ENCODE measurements at regions not wholly inside any gene's neighbourhood (a gene's known extent, or its start where the extent isn't known, plus 50 kb on each side); places are given as distances from the start of the nearest gene placed in this dataset.

DNA sequence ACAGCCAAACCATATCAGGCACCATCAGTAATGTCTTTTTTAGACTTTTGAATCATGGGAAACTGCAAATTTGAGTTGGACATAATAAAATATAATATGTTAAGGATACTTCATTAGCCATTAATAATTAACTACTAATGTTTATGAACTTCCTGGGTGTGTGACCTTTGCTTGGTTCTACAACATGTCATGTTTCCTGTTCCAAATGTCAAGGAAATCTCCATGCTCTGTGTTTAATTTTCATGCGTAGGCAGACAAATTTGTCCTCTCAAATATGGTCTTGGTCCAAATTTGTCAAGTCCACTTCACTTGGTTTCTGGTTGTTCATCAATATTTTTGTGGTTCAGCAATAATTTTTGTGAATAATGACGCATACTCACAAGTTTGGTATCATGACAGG is 410.5 kb downstream of the BMP2 start:
- no peak for TF ChIP-seq ZNF8 (CRISPR knock-in tag; IDR thresholded peaks at IDR 0.05)
- ATAC-seq, result no peak

DNA sequence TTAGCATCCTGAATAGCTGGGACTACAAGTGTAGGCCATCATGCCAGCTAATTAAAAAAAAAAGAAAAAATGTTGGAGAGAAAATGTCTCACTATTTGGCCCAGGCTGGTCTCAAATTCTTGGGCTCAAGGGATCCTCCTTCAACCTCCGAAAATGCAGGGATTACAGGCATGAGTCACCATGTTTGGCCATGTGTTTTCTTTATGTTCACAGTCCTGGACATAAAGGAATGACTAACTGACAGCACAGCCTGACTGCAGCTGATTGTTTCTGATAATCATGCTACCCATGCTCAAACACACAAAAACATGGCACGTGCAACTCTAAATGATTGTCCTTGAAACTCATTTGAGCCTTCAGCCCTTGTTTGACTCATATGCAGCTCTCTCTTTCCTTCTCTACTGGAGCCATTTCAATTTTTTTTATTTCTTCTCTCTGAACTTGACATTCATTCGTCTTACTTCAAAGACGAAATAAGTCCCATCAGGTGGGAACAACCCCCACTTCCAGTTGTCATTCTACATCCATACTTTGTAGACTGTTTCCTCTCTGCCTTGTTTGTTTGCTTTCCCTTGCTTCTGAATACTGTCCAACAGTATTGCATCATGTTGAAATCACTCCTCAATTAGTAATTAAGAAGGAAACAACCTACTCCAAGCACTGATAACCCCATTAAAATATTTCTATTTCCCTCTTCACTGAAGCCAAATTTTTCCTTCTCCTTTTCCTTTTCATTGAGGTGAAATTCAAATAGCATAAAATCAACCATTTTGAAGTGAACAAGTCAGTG is 413.0 kb downstream of the BMP2 start:
- ATAC-seq, result no peak

DNA sequence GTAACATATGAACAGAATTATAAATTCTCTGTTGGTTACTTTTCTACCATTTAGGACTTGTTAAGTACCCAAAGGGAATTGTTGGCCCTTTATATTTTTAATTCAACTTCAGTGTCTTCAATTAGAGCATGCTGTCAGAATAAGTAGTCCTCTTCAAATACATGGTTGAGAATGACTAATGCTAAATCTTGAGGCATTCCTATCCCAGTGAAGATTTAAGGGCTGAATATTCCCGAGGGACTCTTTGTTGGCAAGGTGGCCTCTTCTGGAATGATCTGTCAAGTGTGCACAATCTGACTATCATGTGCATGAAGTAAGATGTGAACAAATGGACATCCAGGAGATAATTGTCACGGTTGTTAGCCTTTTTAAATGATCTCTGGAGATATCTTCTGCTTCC is 421.7 kb downstream of the BMP2 start:
- no peak for ATAC-seq
- TF ChIP-seq ZC3H10 (CRISPR knock-in tag; IDR thresholded peaks at IDR 0.05) (no peak), BACH2 (CRISPR knock-in tag; IDR thresholded peaks at IDR 0.05; ENCODE audit: borderline replicate concordance) (no peak), OSR1 (CRISPR knock-in tag; IDR thresholded peaks at IDR 0.05) (no peak), ZNF8 (CRISPR knock-in tag; IDR thresholded peaks at IDR 0.05) (no peak), ZFP30 (CRISPR knock-in tag; IDR thresholded peaks at IDR 0.05) (no peak), ARNTL (CRISPR knock-in tag; IDR thresholded peaks at IDR 0.05; ENCODE audit: borderline replicate concordance, low read depth) (no peak), ZNF70 (CRISPR knock-in tag; IDR thresholded peaks at IDR 0.05) (no peak)
- TF ChIP-seq, protein P1, sequence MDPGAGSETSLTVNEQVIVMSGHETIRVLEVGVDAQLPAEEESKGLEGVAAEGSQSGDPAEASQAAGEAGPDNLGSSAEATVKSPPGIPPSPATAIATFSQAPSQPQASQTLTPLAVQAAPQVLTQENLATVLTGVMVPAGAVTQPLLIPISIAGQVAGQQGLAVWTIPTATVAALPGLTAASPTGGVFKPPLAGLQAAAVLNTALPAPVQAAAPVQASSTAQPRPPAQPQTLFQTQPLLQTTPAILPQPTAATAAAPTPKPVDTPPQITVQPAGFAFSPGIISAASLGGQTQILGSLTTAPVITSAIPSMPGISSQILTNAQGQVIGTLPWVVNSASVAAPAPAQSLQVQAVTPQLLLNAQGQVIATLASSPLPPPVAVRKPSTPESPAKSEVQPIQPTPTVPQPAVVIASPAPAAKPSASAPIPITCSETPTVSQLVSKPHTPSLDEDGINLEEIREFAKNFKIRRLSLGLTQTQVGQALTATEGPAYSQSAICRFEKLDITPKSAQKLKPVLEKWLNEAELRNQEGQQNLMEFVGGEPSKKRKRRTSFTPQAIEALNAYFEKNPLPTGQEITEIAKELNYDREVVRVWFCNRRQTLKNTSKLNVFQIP (CRISPR knock-in tag; IDR thresholded peaks at IDR 0.05; ENCODE audit: borderline replicate concordance, low read depth), result no peak
- TF ChIP-seq, protein P2, sequence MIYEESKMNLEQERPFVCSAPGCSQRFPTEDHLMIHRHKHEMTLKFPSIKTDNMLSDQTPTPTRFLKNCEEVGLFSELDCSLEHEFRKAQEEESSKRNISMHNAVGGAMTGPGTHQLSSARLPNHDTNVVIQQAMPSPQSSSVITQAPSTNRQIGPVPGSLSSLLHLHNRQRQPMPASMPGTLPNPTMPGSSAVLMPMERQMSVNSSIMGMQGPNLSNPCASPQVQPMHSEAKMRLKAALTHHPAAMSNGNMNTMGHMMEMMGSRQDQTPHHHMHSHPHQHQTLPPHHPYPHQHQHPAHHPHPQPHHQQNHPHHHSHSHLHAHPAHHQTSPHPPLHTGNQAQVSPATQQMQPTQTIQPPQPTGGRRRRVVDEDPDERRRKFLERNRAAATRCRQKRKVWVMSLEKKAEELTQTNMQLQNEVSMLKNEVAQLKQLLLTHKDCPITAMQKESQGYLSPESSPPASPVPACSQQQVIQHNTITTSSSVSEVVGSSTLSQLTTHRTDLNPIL (CRISPR knock-in tag; IDR thresholded peaks at IDR 0.05; ENCODE audit: low read depth), result no peak

More for the DNA sequence above, 413.0 kb downstream of the BMP2 start:
- no peak for TF ChIP-seq OSR1 (CRISPR knock-in tag; IDR thresholded peaks at IDR 0.05)

DNA sequence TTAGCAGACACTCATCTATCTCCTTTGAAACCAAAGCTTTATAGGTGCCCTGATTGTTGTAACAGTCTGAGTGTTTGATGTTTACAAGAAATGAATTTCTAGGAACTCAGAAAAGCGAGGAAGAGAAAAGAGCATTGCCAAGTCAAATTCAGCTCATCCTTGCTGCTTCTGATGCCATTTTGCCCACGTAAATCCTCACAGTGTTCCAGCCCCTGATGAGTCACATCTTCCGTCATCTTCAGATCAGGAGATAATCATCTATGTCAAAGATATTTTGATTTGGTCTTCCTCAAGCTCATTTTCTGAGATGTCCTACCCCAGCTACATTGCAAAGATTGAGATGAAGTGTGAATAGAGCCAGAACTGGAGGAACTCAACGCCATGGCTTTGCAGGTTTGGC is 426.2 kb downstream of the BMP2 start:
- TF ChIP-seq GLIS3 (CRISPR knock-in tag; IDR thresholded peaks at IDR 0.05) (no peak), RARB (CRISPR knock-in tag; IDR thresholded peaks at IDR 0.05) (no peak), ZNF565 (CRISPR knock-in tag; conservative IDR thresholded peaks at IDR 0.05; ENCODE audit: low read depth) (no peak), ZFP30 (CRISPR knock-in tag; IDR thresholded peaks at IDR 0.05) (no peak), ARNTL (CRISPR knock-in tag; IDR thresholded peaks at IDR 0.05; ENCODE audit: borderline replicate concordance, low read depth) (no peak), ZNF8 (CRISPR knock-in tag; IDR thresholded peaks at IDR 0.05) (no peak), ISL1 (CRISPR knock-in tag; IDR thresholded peaks at IDR 0.05) (no peak), TOX (CRISPR knock-in tag; IDR thresholded peaks at IDR 0.05; ENCODE audit: borderline replicate concordance) (no peak), ZFP3 (CRISPR knock-in tag; IDR thresholded peaks at IDR 0.05) (no peak), ZC3H10 (CRISPR knock-in tag; IDR thresholded peaks at IDR 0.05) (no peak), BACH2 (CRISPR knock-in tag; IDR thresholded peaks at IDR 0.05; ENCODE audit: borderline replicate concordance) (no peak), PPARA (CRISPR knock-in tag; IDR thresholded peaks at IDR 0.05; ENCODE audit: borderline replicate concordance) (no peak), ESRRG (CRISPR knock-in tag; IDR thresholded peaks at IDR 0.05) (no peak), OSR1 (CRISPR knock-in tag; IDR thresholded peaks at IDR 0.05) (no peak), TCF4 (CRISPR knock-in tag; IDR thresholded peaks at IDR 0.05; ENCODE audit: borderline replicate concordance) (no peak)
- TF ChIP-seq, protein P2 (CRISPR knock-in tag; IDR thresholded peaks at IDR 0.05; ENCODE audit: low read depth), result no peak
- no peak for ATAC-seq

DNA sequence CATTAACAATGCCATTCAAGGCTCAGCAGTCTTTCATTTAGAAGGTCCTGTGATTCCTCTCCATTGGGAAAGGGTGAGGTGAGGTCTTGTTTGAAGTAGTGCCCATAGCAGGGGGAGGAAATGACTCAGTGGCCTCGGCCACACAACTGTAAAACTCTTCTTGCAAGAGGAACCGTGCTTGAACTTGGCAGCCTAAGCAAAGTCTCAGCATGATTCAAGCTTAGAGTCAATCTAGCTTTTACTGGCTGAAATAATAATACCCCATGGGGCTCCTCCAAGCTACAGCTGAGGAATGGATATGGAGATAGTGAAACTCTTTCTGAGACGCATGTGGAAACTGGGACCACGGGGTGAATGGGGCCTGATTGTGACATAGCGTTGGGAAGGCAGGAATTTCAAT is 428.2 kb downstream of the BMP2 start:
- no peak for ATAC-seq

More for the DNA sequence above, 428.2 kb downstream of the BMP2 start:
- TF ChIP-seq BACH2 (CRISPR knock-in tag; IDR thresholded peaks at IDR 0.05; ENCODE audit: borderline replicate concordance), result no peak
- no peak for TF ChIP-seq PPARA (CRISPR knock-in tag; IDR thresholded peaks at IDR 0.05; ENCODE audit: borderline replicate concordance)
- TF ChIP-seq ZNF70 (CRISPR knock-in tag; IDR thresholded peaks at IDR 0.05), result no peak
- TF ChIP-seq ZFP3 (CRISPR knock-in tag; IDR thresholded peaks at IDR 0.05), result no peak
- TF ChIP-seq, protein P3, sequence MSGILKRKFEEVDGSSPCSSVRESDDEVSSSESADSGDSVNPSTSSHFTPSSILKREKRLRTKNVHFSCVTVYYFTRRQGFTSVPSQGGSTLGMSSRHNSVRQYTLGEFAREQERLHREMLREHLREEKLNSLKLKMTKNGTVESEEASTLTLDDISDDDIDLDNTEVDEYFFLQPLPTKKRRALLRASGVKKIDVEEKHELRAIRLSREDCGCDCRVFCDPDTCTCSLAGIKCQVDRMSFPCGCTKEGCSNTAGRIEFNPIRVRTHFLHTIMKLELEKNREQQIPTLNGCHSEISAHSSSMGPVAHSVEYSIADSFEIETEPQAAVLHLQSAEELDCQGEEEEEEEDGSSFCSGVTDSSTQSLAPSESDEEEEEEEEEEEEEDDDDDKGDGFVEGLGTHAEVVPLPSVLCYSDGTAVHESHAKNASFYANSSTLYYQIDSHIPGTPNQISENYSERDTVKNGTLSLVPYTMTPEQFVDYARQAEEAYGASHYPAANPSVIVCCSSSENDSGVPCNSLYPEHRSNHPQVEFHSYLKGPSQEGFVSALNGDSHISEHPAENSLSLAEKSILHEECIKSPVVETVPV (CRISPR knock-in tag; IDR thresholded peaks at IDR 0.05), result no peak
- TF ChIP-seq ISL1 (CRISPR knock-in tag; IDR thresholded peaks at IDR 0.05), result no peak
- TF ChIP-seq GLIS3 (CRISPR knock-in tag; IDR thresholded peaks at IDR 0.05), result no peak
- TF ChIP-seq ZNF8 (CRISPR knock-in tag; IDR thresholded peaks at IDR 0.05), result no peak
- TF ChIP-seq TOX (CRISPR knock-in tag; IDR thresholded peaks at IDR 0.05; ENCODE audit: borderline replicate concordance), result no peak
- TF ChIP-seq TCF4 (CRISPR knock-in tag; IDR thresholded peaks at IDR 0.05; ENCODE audit: borderline replicate concordance), result no peak
- TF ChIP-seq ZFP30 (CRISPR knock-in tag; IDR thresholded peaks at IDR 0.05), result no peak
- no peak for TF ChIP-seq RARB (CRISPR knock-in tag; IDR thresholded peaks at IDR 0.05)
- TF ChIP-seq ZC3H10 (CRISPR knock-in tag; IDR thresholded peaks at IDR 0.05), result no peak
- TF ChIP-seq, protein P2 (CRISPR knock-in tag; IDR thresholded peaks at IDR 0.05; ENCODE audit: low read depth), result no peak

All from SK-N-SH treated with all-trans-retinoic acid at 6 μM for 48 hours (cell line).